GM04504 (cell line): ENCODE measurements at regions not wholly inside any gene's neighbourhood (a gene's known extent, or its start where the extent isn't known, plus 50 kb on each side); places are given as distances from the start of the nearest gene placed in this dataset.
"Not testable (repeated sequence)": the region's sequence is repeated elsewhere in the genome, so short reads cannot be mapped to it uniquely, and the experiment has no call there.

Experiments used
- DNase-seq: peaks from one replicate; pipeline ENCODE4 v3.0.0-alpha.2; 2012; ENCODE audit warnings: low read depth

GRCh38 chr11:24384240-24384639, 112.6 kb upstream of the LUZP2 start:
- DNase-seq = no peak

GRCh38 chr11:24386546-24387397, 110.1 kb upstream of the LUZP2 start:
- DNase-seq = no peak

GRCh38 chr11:24389575-24389974, 107.3 kb upstream of the LUZP2 start:
- no peak for DNase-seq

DNA sequence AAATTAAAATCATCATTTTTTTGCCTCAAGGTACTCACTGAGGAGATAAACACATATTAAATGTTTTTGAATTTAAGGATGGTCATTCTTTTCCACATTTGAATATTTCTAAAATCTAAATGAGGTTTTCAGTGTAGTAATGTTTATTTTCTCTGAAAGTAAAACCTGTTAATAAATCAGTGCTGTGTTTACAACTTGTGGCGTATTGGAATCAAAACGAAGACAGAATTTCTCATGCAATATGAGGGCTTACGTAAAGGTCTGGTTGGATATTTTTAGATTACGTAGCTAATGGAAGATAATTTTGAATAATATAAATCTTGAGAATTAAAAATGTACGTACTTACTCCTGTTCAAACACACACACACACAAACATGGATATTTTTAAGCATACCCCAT, 106.8 kb upstream of the LUZP2 start:
- no peak for DNase-seq

GRCh38 chr11:24390762-24391161, 106.1 kb upstream of the LUZP2 start:
- no peak for DNase-seq

DNA sequence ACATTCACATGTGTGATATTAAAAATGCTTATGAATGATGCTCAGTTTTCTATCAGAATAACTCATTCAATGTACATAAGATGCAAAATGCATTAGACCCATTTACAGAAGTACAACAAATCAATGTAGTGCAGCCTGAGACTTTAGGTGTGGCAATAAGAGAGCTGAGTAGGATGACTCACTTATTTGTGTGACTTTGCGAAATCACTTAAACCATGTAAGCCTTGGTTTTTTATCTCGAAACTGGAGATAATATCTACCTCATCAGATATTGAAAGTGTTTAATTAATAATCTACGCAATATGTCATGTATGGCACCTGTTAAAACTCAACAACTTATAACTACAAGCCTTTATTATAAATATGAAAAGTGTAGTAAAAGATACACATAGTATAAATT, 105.7 kb upstream of the LUZP2 start:
- no peak for DNase-seq

- no peak for DNase-seq
These were observed 96.7 kb upstream of the LUZP2 start for GRCh38 chr11:24400059-24400665.

- no peak for DNase-seq
These were observed 90.5 kb upstream of the LUZP2 start for GRCh38 chr11:24406389-24406788.

DNA sequence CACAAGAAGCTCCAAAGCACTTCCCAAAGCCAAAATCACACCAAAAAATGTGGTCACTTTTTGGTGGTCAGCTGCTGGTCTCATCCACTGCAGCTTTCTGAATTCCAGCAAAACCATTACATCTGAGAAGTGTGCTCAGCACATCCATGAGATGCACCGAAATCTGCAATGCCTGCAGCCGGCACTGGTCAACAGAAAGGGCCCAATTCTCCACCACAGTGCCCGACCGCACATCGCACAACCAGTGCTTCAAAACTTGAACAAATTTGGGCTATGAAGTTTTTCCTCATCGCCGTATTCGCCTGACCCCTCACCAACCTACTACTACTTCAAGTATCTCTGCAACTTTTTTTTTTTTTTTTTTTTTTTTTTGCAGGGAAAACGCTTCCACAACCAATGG, 89.9 kb upstream of the LUZP2 start:
- no peak for DNase-seq

GRCh38 chr11:24407733-24408132, 89.1 kb upstream of the LUZP2 start:
- no peak for DNase-seq

GRCh38 chr11:24408202-24408601, 88.7 kb upstream of the LUZP2 start:
- DNase-seq = no peak

DNA sequence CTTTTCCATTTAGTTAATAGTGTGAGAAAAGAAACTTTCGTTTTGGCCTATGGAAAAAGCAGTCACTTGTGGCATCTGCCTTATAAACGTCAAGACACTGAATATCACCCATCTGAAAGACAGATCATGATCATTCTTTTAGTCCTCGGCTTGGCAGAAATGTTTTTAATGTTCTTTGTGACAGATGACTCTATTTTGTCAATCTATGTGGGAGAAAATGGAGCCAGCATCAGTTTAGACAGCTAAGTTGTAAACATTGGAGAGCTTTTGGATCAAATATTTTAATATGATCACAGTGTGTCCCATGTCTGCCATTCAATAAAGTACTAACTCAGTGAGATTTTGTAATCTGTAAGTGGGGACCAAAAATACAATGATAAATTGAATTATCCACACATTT, 85.1 kb upstream of the LUZP2 start:
- no peak for DNase-seq

DNA sequence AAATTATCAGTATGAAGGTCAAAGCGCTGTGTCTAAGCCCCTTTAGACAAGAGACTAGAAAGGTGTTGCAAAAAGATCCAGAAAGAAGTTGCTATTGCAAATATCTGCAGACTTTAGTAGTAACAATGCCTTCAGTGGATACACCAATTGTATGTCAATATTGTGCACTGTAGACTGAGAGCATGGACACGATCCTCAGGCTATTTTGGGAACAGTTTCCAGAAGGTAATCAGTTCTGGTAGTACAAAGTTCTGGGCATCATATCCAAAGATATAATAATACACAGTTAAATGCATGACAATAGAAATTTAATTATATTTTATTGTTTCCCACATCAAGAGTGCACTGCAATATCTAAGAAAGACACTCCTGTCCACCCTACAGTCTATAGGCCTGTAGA, 84.1 kb upstream of the LUZP2 start:
- no peak for DNase-seq

DNA sequence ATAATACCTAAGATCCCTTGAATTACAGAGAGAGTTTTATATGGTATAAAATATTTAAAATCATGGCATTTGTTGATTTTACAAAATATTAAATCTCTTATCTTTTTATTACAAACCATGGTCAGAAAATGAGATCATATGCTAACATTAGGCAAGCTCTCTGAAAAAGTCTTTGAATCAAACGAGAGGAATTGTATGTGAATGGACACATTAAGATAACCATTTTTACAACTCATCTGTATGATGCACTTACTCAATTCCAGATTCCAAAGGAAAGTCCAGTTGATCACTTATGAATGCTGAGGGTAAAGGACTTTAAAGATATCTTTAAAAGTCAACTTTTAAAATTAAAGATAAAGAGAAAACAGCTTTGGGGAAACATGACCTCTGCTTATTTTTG, 83.5 kb upstream of the LUZP2 start:
- no peak for DNase-seq

DNA sequence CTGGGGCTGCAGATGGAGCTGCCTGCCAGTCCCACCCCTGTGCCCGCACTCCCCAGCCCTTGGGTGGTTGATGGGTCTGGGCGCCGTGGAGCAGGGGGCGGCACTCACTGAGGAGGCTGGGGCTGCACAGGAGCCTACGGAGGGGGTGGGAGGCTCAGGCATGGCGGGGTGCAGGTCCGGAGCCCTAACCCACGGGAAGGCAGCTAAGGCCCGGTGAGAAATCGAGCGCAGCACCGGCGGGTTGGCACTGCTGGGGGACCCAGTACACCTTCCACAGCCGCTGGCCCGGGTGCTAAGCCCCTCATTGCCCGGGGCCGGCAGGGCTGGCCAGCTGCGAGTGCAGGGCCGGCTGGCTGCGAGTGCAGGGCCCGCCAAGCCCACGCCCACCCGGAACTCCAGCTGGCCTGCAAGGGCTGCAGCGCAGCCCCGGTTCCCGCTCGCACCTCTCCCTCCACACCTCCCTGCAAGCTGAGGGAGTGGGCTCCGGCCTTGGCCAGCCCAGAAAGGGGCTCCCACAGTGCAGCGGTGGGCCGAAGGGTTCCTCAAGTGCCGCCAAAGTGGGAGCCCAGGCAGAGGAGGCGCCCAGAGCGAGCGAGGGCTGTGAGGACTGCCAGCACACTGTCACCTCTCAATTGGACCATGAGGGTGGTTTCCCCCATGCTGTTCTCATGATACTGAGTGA, 80.8 kb upstream of the LUZP2 start:
- not testable (repeated sequence) for DNase-seq

GRCh38 chr11:24421766-24422165, 75.1 kb upstream of the LUZP2 start:
- DNase-seq = no peak

DNA sequence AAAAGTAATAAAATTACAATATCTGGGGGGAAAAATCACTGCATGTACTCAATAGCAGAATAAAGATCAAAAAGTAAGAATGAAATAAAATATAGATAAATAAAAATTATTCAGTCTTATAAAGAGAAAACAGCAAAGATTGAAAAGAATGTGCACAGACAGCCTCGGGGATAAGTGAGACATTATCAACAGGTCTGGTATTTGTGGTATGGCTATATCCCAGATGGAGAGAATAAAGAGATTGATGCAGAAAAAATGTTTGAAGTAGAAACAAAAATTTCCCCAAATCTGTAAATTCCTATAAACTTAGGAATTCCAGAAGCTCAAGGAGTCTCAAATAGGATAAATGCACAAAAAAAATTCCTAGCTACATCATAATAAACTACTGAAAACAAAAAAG, 74.5 kb upstream of the LUZP2 start:
- peak; percentile 0 for DNase-seq

GRCh38 chr11:24437123-24437522, 59.7 kb upstream of the LUZP2 start:
- no peak for DNase-seq
